Mononuclear cell (primary cell): ENCODE measurements at regions not wholly inside any gene's neighbourhood (a gene's known extent, or its start where the extent isn't known, plus 50 kb on each side); places are given as distances from the start of the nearest gene placed in this dataset.
"Not testable (repeated sequence)": the region's sequence is repeated elsewhere in the genome, so short reads cannot be mapped to it uniquely, and the experiment has no call there.

Source experiments
- H3K27me3 ChIP-seq: 2 replicates; pipeline ENCODE4 v1.6.0; 2011; ENCODE audit warnings: low read length, control low read depth; ENCODE audit not compliant: insufficient read depth
- H3K4me1 ChIP-seq: 2 replicates; pipeline ENCODE4 v1.5.1; 2011; ENCODE audit warnings: mild to moderate bottlenecking, low read length, control low read depth; ENCODE audit not compliant: insufficient read depth
- H3K4me3 ChIP-seq: 2 replicates; pipeline ENCODE4 v1.5.1; 2011; ENCODE audit warnings: mild to moderate bottlenecking, low read length, moderate library complexity
- H3K9me3 ChIP-seq: 2 replicates; pipeline ENCODE4 v1.5.1; 2011; ENCODE audit warnings: low read depth, mild to moderate bottlenecking, control low read depth, low read length

- no peaks in the 10 kb centered on the region for H3K4me1 ChIP-seq
- H3K27me3 ChIP-seq, result no peaks in the 10 kb centered on the region
- H3K4me3 ChIP-seq, result no peak overlapping the region
- no peaks in the 10 kb centered on the region for H3K9me3 ChIP-seq
These were observed 148.3 kb downstream of the RHOU start for GRCh38 chr1:228883535-228883934.

GRCh38 chr1:228884196-228884595 is 148.9 kb downstream of the RHOU start:
- Histone ChIP-seq H3K4me1 (no peaks in the 10 kb centered on the region), H3K27me3 (no peaks in the 10 kb centered on the region), H3K4me3 (no peak overlapping the region), H3K9me3 (no peaks in the 10 kb centered on the region)

- no peaks in the 10 kb centered on the region for H3K9me3 ChIP-seq
- no peaks in the 10 kb centered on the region for H3K27me3 ChIP-seq
- no peak overlapping the region for H3K4me3 ChIP-seq
- no peaks in the 10 kb centered on the region for H3K4me1 ChIP-seq
These were observed 149.6 kb downstream of the RHOU start for GRCh38 chr1:228884615-228885566.

GRCh38 chr1:228885845-228886244 is 150.6 kb downstream of the RHOU start:
- Histone ChIP-seq H3K4me1 (no peaks in the 10 kb centered on the region), H3K9me3 (no peaks in the 10 kb centered on the region), H3K27me3 (no peaks in the 10 kb centered on the region), H3K4me3 (no peak overlapping the region)

- no peak overlapping the region for H3K4me3 ChIP-seq
- H3K4me1 ChIP-seq, result no peaks in the 10 kb centered on the region
- H3K27me3 ChIP-seq, result no peaks in the 10 kb centered on the region
- H3K9me3 ChIP-seq, result no peaks in the 10 kb centered on the region
These were observed 151.8 kb downstream of the RHOU start for GRCh38 chr1:228887101-228887500.

- Histone ChIP-seq H3K27me3 (no peaks in the 10 kb centered on the region), H3K4me1 (no peaks in the 10 kb centered on the region), H3K4me3 (no peak overlapping the region), H3K9me3 (no peaks in the 10 kb centered on the region)
These were observed 152.7 kb downstream of the RHOU start for GRCh38 chr1:228887960-228888359.

- no peaks in the 10 kb centered on the region for H3K9me3 ChIP-seq
- no peaks in the 10 kb centered on the region for H3K4me1 ChIP-seq
- H3K4me3 ChIP-seq, result no peak overlapping the region
- no peaks in the 10 kb centered on the region for H3K27me3 ChIP-seq
These were observed 154.0 kb downstream of the RHOU start for GRCh38 chr1:228889289-228889688.

- Histone ChIP-seq H3K27me3 (no peaks in the 10 kb centered on the region), H3K4me1 (no peaks in the 10 kb centered on the region), H3K4me3 (no peak overlapping the region), H3K9me3 (no peaks in the 10 kb centered on the region)
These were observed 156.2 kb downstream of the RHOU start for GRCh38 chr1:228891272-228892034.

GRCh38 chr1:228892200-228892599 is 156.9 kb downstream of the RHOU start:
- not testable (repeated sequence) for H3K4me3 ChIP-seq, H3K9me3 ChIP-seq, H3K4me1 ChIP-seq, H3K27me3 ChIP-seq

- H3K4me1 ChIP-seq, result peaks cover 11% of the 10 kb centered on the region
- no peak overlapping the region for H3K4me3 ChIP-seq
- no peaks in the 10 kb centered on the region for H3K9me3 ChIP-seq
- no peaks in the 10 kb centered on the region for H3K27me3 ChIP-seq
These were observed 159.2 kb downstream of the RHOU start for GRCh38 chr1:228894442-228894989.

- no peaks in the 10 kb centered on the region for H3K9me3 ChIP-seq
These were observed 162.6 kb downstream of the RHOU start for GRCh38 chr1:228897901-228898300.

GRCh38 chr1:228898582-228898992 is 163.3 kb downstream of the RHOU start:
- Histone ChIP-seq H3K4me1 (peaks cover 11% of the 10 kb centered on the region), H3K9me3 (no peaks in the 10 kb centered on the region), H3K4me3 (no peak overlapping the region), H3K27me3 (no peaks in the 10 kb centered on the region)

More at GRCh38 chr1:228897901-228898300, 162.6 kb downstream of the RHOU start:
- H3K4me3 ChIP-seq, result no peak overlapping the region
- no peaks in the 10 kb centered on the region for H3K27me3 ChIP-seq
- H3K4me1 ChIP-seq, result peaks cover 11% of the 10 kb centered on the region

GRCh38 chr1:228899421-228899956 is 164.2 kb downstream of the RHOU start:
- Histone ChIP-seq H3K4me3 (no peak overlapping the region), H3K9me3 (no peaks in the 10 kb centered on the region), H3K4me1 (peaks cover 11% of the 10 kb centered on the region), H3K27me3 (no peaks in the 10 kb centered on the region)

GRCh38 chr1:228900099-228900885 is 165.0 kb downstream of the RHOU start:
- Histone ChIP-seq H3K27me3 (no peaks in the 10 kb centered on the region), H3K9me3 (no peaks in the 10 kb centered on the region), H3K4me1 (peaks cover 11% of the 10 kb centered on the region), H3K4me3 (no peak overlapping the region)
